ENCODE measurements at regions not wholly inside any gene's neighbourhood (a gene's known extent, or its start where the extent isn't known, plus 50 kb on each side); places are given as distances from the start of the nearest gene placed in this dataset.

DNA sequence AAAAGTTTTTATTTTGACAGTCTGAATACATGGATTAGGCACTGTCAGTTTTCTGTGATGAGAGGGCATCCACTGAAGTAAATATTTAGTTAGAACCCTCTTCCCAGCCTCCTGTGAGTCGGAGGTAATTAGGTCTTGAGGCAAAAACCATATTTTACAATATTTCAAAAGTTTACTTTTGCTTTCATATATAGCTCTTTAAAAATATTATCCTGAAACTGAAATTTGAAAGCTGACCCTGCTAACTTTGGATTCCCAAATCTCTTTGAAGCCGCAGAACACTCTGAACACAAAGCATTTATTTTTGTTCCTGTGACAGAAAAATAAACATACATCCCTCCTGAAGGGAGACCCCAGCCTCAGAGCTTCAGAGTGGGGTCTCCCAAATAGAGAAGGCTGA lies 317.4 kb downstream of the KIF20B start:
- H3K4me3 ChIP-seq (ENCODE audit: low read length) = peak overlapping the region; percentile 26; the same call in 1 of the 2 replicates
- H3K4me2 ChIP-seq (ENCODE audit: low read depth, low read length) = peak overlapping the region; percentile 69
- H3F3A ChIP-seq (ENCODE audit: insufficient read depth, low read length) = peaks cover 8% of the 10 kb centered on the region; the same call in 1 of the 2 replicates
- no peaks in the 10 kb centered on the region for H3K36me3 ChIP-seq (replicated peaks; ENCODE audit: insufficient read depth, low read length)
- H4K20me1 ChIP-seq (ENCODE audit: insufficient read depth, low read length) = no peaks in the 10 kb centered on the region
- peak; percentile 69 for DNase-seq
- TF ChIP-seq EZH2phosphoT487 (IDR thresholded peaks at IDR 0.05; ENCODE audit: low read length) (no peak), EZH2 (optimal IDR thresholded peaks at IDR 0.05; ENCODE audit: low read depth, low read length) (no peak)
- TF ChIP-seq, protein P1, sequence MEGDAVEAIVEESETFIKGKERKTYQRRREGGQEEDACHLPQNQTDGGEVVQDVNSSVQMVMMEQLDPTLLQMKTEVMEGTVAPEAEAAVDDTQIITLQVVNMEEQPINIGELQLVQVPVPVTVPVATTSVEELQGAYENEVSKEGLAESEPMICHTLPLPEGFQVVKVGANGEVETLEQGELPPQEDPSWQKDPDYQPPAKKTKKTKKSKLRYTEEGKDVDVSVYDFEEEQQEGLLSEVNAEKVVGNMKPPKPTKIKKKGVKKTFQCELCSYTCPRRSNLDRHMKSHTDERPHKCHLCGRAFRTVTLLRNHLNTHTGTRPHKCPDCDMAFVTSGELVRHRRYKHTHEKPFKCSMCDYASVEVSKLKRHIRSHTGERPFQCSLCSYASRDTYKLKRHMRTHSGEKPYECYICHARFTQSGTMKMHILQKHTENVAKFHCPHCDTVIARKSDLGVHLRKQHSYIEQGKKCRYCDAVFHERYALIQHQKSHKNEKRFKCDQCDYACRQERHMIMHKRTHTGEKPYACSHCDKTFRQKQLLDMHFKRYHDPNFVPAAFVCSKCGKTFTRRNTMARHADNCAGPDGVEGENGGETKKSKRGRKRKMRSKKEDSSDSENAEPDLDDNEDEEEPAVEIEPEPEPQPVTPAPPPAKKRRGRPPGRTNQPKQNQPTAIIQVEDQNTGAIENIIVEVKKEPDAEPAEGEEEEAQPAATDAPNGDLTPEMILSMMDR (IDR thresholded peaks at IDR 0.05; ENCODE audit: low read length) = no peak
- H3K27me3 ChIP-seq (replicated peaks; ENCODE audit: insufficient read depth, low read length) = no peaks in the 10 kb centered on the region
- H3K9ac ChIP-seq (ENCODE audit: low read length) = no peak overlapping the region
- H3K4me1 ChIP-seq (ENCODE audit: low read length) = peaks cover 28% of the 10 kb centered on the region
- no peaks in the 10 kb centered on the region for H3K9me2 ChIP-seq (replicated peaks; ENCODE audit: insufficient read depth, low read length)
- H2AFZ ChIP-seq (ENCODE audit: low read length) = no peak overlapping the region
- no peaks in the 10 kb centered on the region for H3K79me2 ChIP-seq (ENCODE audit: low read length)
- no peaks in the 10 kb centered on the region for H3K9me3 ChIP-seq (replicated peaks; ENCODE audit: insufficient read depth, low read length)
- peak overlapping the region; percentile 53; the same call in 1 of the 2 replicates for H3K27ac ChIP-seq (ENCODE audit: low read length)

DNA sequence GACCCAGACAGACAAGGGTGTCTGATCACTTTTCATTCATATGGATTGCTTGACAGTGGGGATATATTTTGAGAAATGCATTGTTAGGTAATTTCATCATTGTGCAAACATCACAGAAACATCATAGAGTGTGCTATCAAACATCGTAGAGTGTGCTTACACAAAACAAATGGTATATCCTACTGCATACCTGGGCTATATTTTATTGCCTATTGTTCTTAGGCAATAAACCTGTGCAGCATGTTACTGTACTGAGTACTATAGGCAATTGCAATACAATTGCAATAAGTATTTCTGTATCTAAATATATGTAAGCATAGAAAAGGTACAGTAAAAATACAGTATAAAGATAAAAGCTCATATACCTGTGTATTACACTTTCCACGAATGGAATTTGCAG lies 319.1 kb downstream of the KIF20B start:
- Histone ChIP-seq H2AFZ (ENCODE audit: low read length) (no peak overlapping the region), H3K4me1 (ENCODE audit: low read length) (peaks cover 29% of the 10 kb centered on the region), H3K36me3 (replicated peaks; ENCODE audit: insufficient read depth, low read length) (no peaks in the 10 kb centered on the region), H3F3A (ENCODE audit: insufficient read depth, low read length) (peaks cover 8% of the 10 kb centered on the region; the same call in 1 of the 2 replicates), H3K9me2 (replicated peaks; ENCODE audit: insufficient read depth, low read length) (no peaks in the 10 kb centered on the region), H3K79me2 (ENCODE audit: low read length) (no peaks in the 10 kb centered on the region), H3K27ac (ENCODE audit: low read length) (no peak overlapping the region), H3K27me3 (replicated peaks; ENCODE audit: insufficient read depth, low read length) (no peaks in the 10 kb centered on the region), H3K9me3 (replicated peaks; ENCODE audit: insufficient read depth, low read length) (no peaks in the 10 kb centered on the region), H4K20me1 (ENCODE audit: insufficient read depth, low read length) (no peaks in the 10 kb centered on the region), H3K4me2 (ENCODE audit: low read depth, low read length) (no peak overlapping the region), H3K9ac (ENCODE audit: low read length) (no peak overlapping the region), H3K4me3 (ENCODE audit: low read length) (no peak overlapping the region)
- DNase-seq = no peak
- TF ChIP-seq EZH2phosphoT487 (IDR thresholded peaks at IDR 0.05; ENCODE audit: low read length) (no peak), EZH2 (optimal IDR thresholded peaks at IDR 0.05; ENCODE audit: low read depth, low read length) (no peak)
- TF ChIP-seq, protein P1 (IDR thresholded peaks at IDR 0.05; ENCODE audit: low read length) = no peak

DNA sequence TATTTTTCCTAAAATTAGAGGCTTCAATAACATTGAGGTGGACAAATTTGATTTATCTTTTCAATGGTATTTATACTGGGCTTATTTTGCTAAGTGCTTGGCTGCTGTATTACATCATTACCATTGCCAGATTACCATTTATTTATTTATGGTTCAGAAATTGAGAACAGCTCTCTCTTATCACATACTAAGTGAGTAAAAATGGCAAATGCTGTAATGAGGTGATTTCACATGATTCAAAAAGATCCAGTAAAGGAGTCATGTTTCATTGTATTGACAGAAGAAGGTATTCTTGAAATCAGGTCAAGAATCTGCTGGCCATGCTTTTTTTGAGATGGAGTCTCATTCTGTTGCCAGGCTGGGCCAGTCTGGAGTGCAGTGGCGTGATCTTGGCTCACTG lies 322.6 kb downstream of the KIF20B start:
- Histone ChIP-seq H3K27ac (ENCODE audit: low read length) (no peak overlapping the region), H3K4me2 (ENCODE audit: low read depth, low read length) (no peak overlapping the region), H2AFZ (ENCODE audit: low read length) (no peak overlapping the region), H3K4me3 (ENCODE audit: low read length) (no peak overlapping the region), H3K9ac (ENCODE audit: low read length) (no peak overlapping the region), H3K4me1 (ENCODE audit: low read length) (peaks cover 15% of the 10 kb centered on the region), H3K79me2 (ENCODE audit: low read length) (no peaks in the 10 kb centered on the region), H3K9me3 (replicated peaks; ENCODE audit: insufficient read depth, low read length) (no peaks in the 10 kb centered on the region), H4K20me1 (ENCODE audit: insufficient read depth, low read length) (no peaks in the 10 kb centered on the region), H3K9me2 (replicated peaks; ENCODE audit: insufficient read depth, low read length) (no peaks in the 10 kb centered on the region), H3F3A (ENCODE audit: insufficient read depth, low read length) (peaks cover 3% of the 10 kb centered on the region; the same call in 1 of the 2 replicates), H3K36me3 (replicated peaks; ENCODE audit: insufficient read depth, low read length) (no peaks in the 10 kb centered on the region), H3K27me3 (replicated peaks; ENCODE audit: insufficient read depth, low read length) (no peaks in the 10 kb centered on the region)
- DNase-seq = no peak
- no peak for TF ChIP-seq EZH2phosphoT487 (IDR thresholded peaks at IDR 0.05; ENCODE audit: low read length)
- TF ChIP-seq, protein P1 (IDR thresholded peaks at IDR 0.05; ENCODE audit: low read length) = no peak
- no peak for TF ChIP-seq EZH2 (optimal IDR thresholded peaks at IDR 0.05; ENCODE audit: low read depth, low read length)

Measured in MM.1S (cell line).